Activated CD8-positive, alpha-beta memory T cell treated with anti-CD3 and anti-CD28 coated beads for 1 hour (primary cell): ENCODE measurements at regions not wholly inside any gene's neighbourhood (a gene's known extent, or its start where the extent isn't known, plus 50 kb on each side); places are given as distances from the start of the nearest gene placed in this dataset.

Experiments
- DNase-seq, 2 donors: peaks; one replicate each; pipeline ENCODE4 v3.0.0-alpha.2; 2020; ENCODE audit warnings: low read depth in 1 of 2; ENCODE audit errors: extremely low read depth in 1 of 2

GRCh38 chr5:39850291-39850690 is 425.5 kb upstream of the DAB2 start:
- DNase-seq: no peak

- no peak for DNase-seq
These were observed 421.4 kb upstream of the DAB2 start for GRCh38 chr5:39846144-39846543.

- DNase-seq: no peak
These were observed 419.0 kb upstream of the DAB2 start for GRCh38 chr5:39843767-39844166.

- DNase-seq: no peak
These were observed 410.6 kb upstream of the DAB2 start for GRCh38 chr5:39835371-39835770.

- DNase-seq: no peak
These were observed 404.7 kb upstream of the DAB2 start for GRCh38 chr5:39829441-39829840.

- no peak for DNase-seq
These were observed 401.3 kb upstream of the DAB2 start for GRCh38 chr5:39826051-39826450.

GRCh38 chr5:39825301-39825700 is 400.5 kb upstream of the DAB2 start:
- DNase-seq: no peak

- DNase-seq: no peak
These were observed 397.2 kb upstream of the DAB2 start for GRCh38 chr5:39822020-39822419.

- no peak for DNase-seq
These were observed 392.1 kb upstream of the DAB2 start for GRCh38 chr5:39816866-39817265.

- no peak for DNase-seq
These were observed 391.5 kb upstream of the DAB2 start for GRCh38 chr5:39816156-39816845.

- no peak for DNase-seq
These were observed 390.9 kb upstream of the DAB2 start for GRCh38 chr5:39815711-39816110.

- DNase-seq: no peak
These were observed 386.6 kb upstream of the DAB2 start for GRCh38 chr5:39811381-39811780.

- no peak for DNase-seq
These were observed 383.9 kb upstream of the DAB2 start for GRCh38 chr5:39808656-39809055.

GRCh38 chr5:39801306-39801705 is 376.5 kb upstream of the DAB2 start:
- no peak for DNase-seq

- DNase-seq: no peak
These were observed 375.3 kb upstream of the DAB2 start for GRCh38 chr5:39800042-39800601.

GRCh38 chr5:39799242-39799641 is 374.5 kb upstream of the DAB2 start:
- DNase-seq: no peak

GRCh38 chr5:39794513-39795210 is 369.9 kb upstream of the DAB2 start:
- DNase-seq: no peak

- no peak for DNase-seq
These were observed 360.6 kb upstream of the DAB2 start for GRCh38 chr5:39785410-39785809.

GRCh38 chr5:39783756-39784421 is 359.1 kb upstream of the DAB2 start:
- no peak for DNase-seq

GRCh38 chr5:39780347-39780746 is 355.6 kb upstream of the DAB2 start:
- DNase-seq: no peak

- DNase-seq: no peak
These were observed 355.1 kb upstream of the DAB2 start for GRCh38 chr5:39779831-39780230.
